ENCODE measurements at regions not wholly inside any gene's neighbourhood (a gene's known extent, or its start where the extent isn't known, plus 50 kb on each side); places are given as distances from the start of the nearest gene placed in this dataset.
"Not testable (repeated sequence)": the region's sequence is repeated elsewhere in the genome, so short reads cannot be mapped to it uniquely, and the experiment has no call there.

GRCh38 chr3:106448372-106448966, 579.7 kb upstream of the CBLB start:
- not testable (repeated sequence) for H3F3A ChIP-seq (replicated peaks; ENCODE audit: low read depth); H3K4me3 ChIP-seq; H3K9me2 ChIP-seq (ENCODE audit: insufficient read depth); H2AFZ ChIP-seq; DNase-seq (ENCODE audit: low spot score); H3K27me3 Mint-ChIP-seq (ENCODE audit: insufficient read depth, low read depth, poor library complexity); H3K27ac Mint-ChIP-seq; H3K36me3 ChIP-seq (ENCODE audit: insufficient read depth); H3K4me1 Mint-ChIP-seq; H3K79me2 ChIP-seq (replicated peaks; ENCODE audit: insufficient read depth); H3K4me2 ChIP-seq; H3K27me3 ChIP-seq (ENCODE audit: insufficient read depth); ATAC-seq; H3K4me3 Mint-ChIP-seq; H3K4me1 ChIP-seq (ENCODE audit: insufficient read depth); H3K9me3 Mint-ChIP-seq; H4K20me1 ChIP-seq (replicated peaks; ENCODE audit: insufficient read depth); H3K27ac ChIP-seq (ENCODE audit: low read depth)
- H3K36me3 Mint-ChIP-seq (ENCODE audit: low read depth), result peaks cover 12% of the 10 kb centered on the region

GRCh38 chr3:106452096-106452495, 583.3 kb upstream of the CBLB start:
- DNase-seq (ENCODE audit: low spot score), result no peak
- no peaks in the 10 kb centered on the region for H4K20me1 ChIP-seq (replicated peaks; ENCODE audit: insufficient read depth)
- Mint-ChIP-seq H3K36me3 (ENCODE audit: low read depth) (peaks cover 19% of the 10 kb centered on the region), H3K4me3 (no peak overlapping the region), H3K9me3 (peaks cover 13% of the 10 kb centered on the region; the same call in 2 of the 3 replicates), H3K4me1 (peaks cover 4% of the 10 kb centered on the region), H3K27me3 (ENCODE audit: insufficient read depth, low read depth, poor library complexity) (no peaks in the 10 kb centered on the region), H3K27ac (no peak overlapping the region)
- H3K4me3 ChIP-seq, result no peak overlapping the region
- H3K9me2 ChIP-seq (ENCODE audit: insufficient read depth), result no peaks in the 10 kb centered on the region
- H3F3A ChIP-seq (replicated peaks; ENCODE audit: low read depth), result no peaks in the 10 kb centered on the region
- H3K27me3 ChIP-seq (ENCODE audit: insufficient read depth), result no peaks in the 10 kb centered on the region
- H3K79me2 ChIP-seq (replicated peaks; ENCODE audit: insufficient read depth), result no peaks in the 10 kb centered on the region
- H3K4me2 ChIP-seq, result no peak overlapping the region
- ATAC-seq, result no peak
- no peaks in the 10 kb centered on the region for H3K4me1 ChIP-seq (ENCODE audit: insufficient read depth)
- no peak overlapping the region; the same call in 1 of the 2 replicates for H2AFZ ChIP-seq
- no peak overlapping the region for H3K27ac ChIP-seq (ENCODE audit: low read depth)
- 0 out of 2 replicates have a peak, but pooled peaks cover 4% of the 10 kb centered on the region for H3K36me3 ChIP-seq (ENCODE audit: insufficient read depth)
- TF ChIP-seq CTCF (conservative IDR thresholded peaks at IDR 0.05; ENCODE audit: low read depth in 2 of 2) (no peak), ETS1 (IDR thresholded peaks at IDR 0.05) (no peak), EZH2 (IDR thresholded peaks at IDR 0.05; ENCODE audit: low read depth, unreplicated experiment) (no peak), JUNB (IDR thresholded peaks at IDR 0.05; ENCODE audit: unreplicated experiment) (no peak), EZH2phosphoT487 (IDR thresholded peaks at IDR 0.05; ENCODE audit: unreplicated experiment) (no peak), ZNF331 (CRISPR knock-in tag; IDR thresholded peaks at IDR 0.05; ENCODE audit: low read depth) (no peak), CREB1 (CRISPR knock-in tag; IDR thresholded peaks at IDR 0.05; ENCODE audit: low read depth) (no peak)
- TF ChIP-seq, protein P1, sequence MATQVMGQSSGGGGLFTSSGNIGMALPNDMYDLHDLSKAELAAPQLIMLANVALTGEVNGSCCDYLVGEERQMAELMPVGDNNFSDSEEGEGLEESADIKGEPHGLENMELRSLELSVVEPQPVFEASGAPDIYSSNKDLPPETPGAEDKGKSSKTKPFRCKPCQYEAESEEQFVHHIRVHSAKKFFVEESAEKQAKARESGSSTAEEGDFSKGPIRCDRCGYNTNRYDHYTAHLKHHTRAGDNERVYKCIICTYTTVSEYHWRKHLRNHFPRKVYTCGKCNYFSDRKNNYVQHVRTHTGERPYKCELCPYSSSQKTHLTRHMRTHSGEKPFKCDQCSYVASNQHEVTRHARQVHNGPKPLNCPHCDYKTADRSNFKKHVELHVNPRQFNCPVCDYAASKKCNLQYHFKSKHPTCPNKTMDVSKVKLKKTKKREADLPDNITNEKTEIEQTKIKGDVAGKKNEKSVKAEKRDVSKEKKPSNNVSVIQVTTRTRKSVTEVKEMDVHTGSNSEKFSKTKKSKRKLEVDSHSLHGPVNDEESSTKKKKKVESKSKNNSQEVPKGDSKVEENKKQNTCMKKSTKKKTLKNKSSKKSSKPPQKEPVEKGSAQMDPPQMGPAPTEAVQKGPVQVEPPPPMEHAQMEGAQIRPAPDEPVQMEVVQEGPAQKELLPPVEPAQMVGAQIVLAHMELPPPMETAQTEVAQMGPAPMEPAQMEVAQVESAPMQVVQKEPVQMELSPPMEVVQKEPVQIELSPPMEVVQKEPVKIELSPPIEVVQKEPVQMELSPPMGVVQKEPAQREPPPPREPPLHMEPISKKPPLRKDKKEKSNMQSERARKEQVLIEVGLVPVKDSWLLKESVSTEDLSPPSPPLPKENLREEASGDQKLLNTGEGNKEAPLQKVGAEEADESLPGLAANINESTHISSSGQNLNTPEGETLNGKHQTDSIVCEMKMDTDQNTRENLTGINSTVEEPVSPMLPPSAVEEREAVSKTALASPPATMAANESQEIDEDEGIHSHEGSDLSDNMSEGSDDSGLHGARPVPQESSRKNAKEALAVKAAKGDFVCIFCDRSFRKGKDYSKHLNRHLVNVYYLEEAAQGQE (IDR thresholded peaks at IDR 0.05; ENCODE audit: unreplicated experiment), result no peak
- TF ChIP-seq, protein P2, sequence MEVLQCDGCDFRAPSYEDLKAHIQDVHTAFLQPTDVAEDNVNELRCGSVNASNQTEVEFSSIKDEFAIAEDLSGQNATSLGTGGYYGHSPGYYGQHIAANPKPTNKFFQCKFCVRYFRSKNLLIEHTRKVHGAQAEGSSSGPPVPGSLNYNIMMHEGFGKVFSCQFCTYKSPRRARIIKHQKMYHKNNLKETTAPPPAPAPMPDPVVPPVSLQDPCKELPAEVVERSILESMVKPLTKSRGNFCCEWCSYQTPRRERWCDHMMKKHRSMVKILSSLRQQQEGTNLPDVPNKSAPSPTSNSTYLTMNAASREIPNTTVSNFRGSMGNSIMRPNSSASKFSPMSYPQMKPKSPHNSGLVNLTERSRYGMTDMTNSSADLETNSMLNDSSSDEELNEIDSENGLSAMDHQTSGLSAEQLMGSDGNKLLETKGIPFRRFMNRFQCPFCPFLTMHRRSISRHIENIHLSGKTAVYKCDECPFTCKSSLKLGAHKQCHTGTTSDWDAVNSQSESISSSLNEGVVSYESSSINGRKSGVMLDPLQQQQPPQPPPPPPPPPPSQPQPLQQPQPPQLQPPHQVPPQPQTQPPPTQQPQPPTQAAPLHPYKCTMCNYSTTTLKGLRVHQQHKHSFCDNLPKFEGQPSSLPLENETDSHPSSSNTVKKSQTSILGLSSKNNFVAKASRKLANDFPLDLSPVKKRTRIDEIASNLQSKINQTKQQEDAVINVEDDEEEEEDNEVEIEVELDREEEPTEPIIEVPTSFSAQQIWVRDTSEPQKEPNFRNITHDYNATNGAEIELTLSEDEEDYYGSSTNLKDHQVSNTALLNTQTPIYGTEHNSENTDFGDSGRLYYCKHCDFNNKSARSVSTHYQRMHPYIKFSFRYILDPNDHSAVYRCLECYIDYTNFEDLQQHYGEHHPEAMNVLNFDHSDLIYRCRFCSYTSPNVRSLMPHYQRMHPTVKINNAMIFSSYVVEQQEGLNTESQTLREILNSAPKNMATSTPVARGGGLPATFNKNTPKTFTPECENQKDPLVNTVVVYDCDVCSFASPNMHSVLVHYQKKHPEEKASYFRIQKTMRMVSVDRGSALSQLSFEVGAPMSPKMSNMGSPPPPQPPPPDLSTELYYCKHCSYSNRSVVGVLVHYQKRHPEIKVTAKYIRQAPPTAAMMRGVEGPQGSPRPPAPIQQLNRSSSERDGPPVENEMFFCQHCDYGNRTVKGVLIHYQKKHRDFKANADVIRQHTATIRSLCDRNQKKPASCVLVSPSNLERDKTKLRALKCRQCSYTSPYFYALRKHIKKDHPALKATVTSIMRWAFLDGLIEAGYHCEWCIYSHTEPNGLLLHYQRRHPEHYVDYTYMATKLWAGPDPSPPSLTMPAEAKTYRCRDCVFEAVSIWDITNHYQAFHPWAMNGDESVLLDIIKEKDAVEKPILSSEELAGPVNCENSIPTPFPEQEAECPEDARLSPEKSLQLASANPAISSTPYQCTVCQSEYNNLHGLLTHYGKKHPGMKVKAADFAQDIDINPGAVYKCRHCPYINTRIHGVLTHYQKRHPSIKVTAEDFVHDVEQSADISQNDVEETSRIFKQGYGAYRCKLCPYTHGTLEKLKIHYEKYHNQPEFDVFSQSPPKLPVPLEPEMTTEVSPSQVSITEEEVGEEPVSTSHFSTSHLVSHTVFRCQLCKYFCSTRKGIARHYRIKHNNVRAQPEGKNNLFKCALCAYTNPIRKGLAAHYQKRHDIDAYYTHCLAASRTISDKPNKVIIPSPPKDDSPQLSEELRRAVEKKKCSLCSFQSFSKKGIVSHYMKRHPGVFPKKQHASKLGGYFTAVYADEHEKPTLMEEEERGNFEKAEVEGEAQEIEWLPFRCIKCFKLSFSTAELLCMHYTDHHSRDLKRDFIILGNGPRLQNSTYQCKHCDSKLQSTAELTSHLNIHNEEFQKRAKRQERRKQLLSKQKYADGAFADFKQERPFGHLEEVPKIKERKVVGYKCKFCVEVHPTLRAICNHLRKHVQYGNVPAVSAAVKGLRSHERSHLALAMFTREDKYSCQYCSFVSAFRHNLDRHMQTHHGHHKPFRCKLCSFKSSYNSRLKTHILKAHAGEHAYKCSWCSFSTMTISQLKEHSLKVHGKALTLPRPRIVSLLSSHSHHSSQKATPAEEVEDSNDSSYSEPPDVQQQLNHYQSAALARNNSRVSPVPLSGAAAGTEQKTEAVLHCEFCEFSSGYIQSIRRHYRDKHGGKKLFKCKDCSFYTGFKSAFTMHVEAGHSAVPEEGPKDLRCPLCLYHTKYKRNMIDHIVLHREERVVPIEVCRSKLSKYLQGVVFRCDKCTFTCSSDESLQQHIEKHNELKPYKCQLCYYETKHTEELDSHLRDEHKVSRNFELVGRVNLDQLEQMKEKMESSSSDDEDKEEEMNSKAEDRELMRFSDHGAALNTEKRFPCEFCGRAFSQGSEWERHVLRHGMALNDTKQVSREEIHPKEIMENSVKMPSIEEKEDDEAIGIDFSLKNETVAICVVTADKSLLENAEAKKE (CRISPR knock-in tag; IDR thresholded peaks at IDR 0.05), result no peak

Measured in GM23338 (cell line).